ENCODE measurements at regions not wholly inside any gene's neighbourhood (a gene's known extent, or its start where the extent isn't known, plus 50 kb on each side); places are given as distances from the start of the nearest gene placed in this dataset.

DNA sequence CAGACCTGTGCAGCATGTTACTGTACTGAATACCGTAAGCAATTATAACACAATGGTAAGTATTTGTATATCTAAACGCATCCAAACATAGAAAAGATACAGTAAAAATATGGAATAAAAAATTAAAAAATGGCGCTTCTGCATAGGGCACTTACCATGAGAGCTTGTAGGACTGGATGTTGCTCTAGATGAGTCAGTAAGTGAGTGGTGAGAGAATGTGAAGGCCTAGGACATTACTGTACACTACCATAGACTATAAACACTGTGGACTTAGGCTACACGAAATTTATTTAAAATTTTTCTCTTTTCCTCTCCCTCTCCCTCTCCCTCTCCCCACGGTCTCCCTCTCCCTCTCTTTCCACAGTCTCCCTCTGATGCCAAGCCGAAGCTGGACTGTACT, 194.5 kb upstream of the CDKN3 start:
- Histone ChIP-seq H3K27me3 (no peaks in the 10 kb centered on the region), H3K9me3 (no peaks in the 10 kb centered on the region), H3K27ac (no peak overlapping the region), H3K36me3 (no peaks in the 10 kb centered on the region), H3K4me1 (no peaks in the 10 kb centered on the region), H3K4me3 (no peak overlapping the region)
- intact Hi-C loops (cut with DNase I; ENCODE audit: low total_unique reads): no loop called here
- no peak for TF ChIP-seq POLR2A (IDR thresholded peaks at IDR 0.05)
- no peak for TF ChIP-seq CTCF (IDR thresholded peaks at IDR 0.05)
- TF ChIP-seq POLR2AphosphoS5 (IDR thresholded peaks at IDR 0.05): no peak
- no peak for DNase-seq (ENCODE audit: low spot score in 2 of 2)

DNA sequence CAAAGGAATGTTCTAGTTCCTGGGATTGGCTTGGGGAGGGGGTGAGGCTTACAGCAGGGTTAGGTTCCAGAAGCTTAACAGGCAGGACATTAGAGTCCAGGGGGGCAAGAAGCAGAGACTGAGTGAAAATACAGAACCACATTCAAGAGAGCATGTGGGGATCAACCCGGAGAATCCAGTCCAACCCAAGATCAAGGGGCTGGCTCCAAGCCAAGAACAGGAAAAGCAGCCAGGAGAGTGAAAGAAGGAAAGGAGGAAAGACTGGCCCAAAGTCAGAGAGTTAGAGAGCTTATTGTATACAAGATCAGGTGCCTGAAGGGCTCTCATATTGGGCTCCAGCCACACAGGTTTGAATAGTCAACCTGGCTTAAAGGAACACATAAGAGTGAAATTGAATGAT, 190.3 kb upstream of the CDKN3 start:
- TF ChIP-seq POLR2A (IDR thresholded peaks at IDR 0.05): no peak
- no peaks in the 10 kb centered on the region for H3K4me1 ChIP-seq
- H3K36me3 ChIP-seq: no peaks in the 10 kb centered on the region
- no peaks in the 10 kb centered on the region for H3K27me3 ChIP-seq
- H3K27ac ChIP-seq: no peak overlapping the region
- no peak overlapping the region for H3K4me3 ChIP-seq
- DNase-seq (ENCODE audit: low spot score in 2 of 2): no peak
- no peaks in the 10 kb centered on the region for H3K9me3 ChIP-seq
- intact Hi-C loops (cut with DNase I; ENCODE audit: low total_unique reads): no loop called here

DNA sequence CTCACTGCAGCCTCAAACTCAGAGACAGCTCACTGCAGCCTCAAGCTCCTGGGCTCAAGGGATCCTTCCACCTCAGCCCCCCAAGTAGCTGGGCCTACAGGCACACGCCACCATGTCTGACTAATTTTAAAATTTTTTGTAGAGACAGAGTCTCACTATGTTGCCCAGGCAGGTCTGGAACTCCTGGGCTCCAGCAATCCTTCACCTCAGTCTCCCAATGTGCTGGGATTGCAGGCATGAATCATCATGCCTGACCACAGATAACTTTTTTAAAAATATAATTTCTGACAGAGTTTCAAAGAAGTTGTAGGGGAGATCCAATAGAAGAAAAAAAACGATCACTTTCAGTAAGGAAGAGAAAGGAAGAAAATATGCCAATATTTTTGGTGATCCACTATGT, 189.7 kb upstream of the CDKN3 start:
- no peak for DNase-seq (ENCODE audit: low spot score in 2 of 2)
- TF ChIP-seq POLR2A (IDR thresholded peaks at IDR 0.05) (no peak), POLR2AphosphoS5 (IDR thresholded peaks at IDR 0.05) (no peak)
- H3K9me3 ChIP-seq: no peaks in the 10 kb centered on the region
- intact Hi-C loops (cut with DNase I; ENCODE audit: low total_unique reads): no loop called here
- no peaks in the 10 kb centered on the region for H3K27me3 ChIP-seq
- no peaks in the 10 kb centered on the region for H3K4me1 ChIP-seq
- no peak overlapping the region for H3K27ac ChIP-seq
- no peaks in the 10 kb centered on the region for H3K36me3 ChIP-seq
- H3K4me3 ChIP-seq: no peak overlapping the region

DNA sequence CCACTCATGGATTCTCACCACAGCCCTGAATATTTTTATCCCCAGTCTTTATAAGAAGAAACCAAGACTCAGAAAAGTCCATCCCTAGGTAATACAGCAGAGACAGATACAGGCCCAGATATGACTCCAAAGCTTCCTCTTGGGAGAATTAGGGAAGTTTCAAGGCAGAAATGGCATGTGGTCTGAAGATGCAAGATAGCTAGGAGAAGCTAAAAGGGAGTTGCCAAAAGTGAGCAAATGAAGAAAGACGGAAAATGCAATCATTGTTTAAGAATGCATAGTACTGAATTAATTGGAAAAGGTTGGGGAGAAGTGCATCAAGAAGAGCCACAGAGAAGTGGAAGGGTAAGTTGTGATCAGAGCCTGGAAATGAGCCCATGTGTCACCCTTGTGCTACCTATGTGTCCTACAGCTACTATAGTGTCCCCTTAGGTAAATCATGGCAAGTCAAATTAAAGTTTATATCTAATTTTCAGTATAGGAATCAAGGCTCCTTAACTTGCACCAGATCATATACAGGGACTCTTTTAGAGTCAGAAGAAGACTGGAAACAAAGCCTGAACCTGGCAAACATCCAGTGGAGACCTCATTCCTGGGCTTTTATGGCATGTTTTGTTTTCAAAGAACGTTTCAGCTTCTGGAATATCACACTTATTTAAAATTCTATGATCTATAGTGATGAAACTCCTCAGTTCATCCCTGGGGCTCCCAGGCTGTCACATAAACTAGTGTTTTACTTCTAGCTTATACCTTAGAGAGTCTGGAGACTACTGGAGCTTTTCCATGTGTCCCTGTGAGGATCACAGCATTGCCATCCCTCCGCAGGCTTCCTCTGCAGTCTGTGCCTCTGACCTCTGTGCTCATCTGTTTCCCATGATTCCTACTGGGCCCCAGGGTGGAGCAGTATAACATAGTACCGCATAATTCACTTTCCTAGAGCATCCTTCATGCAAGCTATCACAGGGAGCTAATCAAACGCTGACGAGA, 189.0 kb upstream of the CDKN3 start:
- no peak overlapping the region for H3K4me3 ChIP-seq
- no peak for DNase-seq (ENCODE audit: low spot score in 2 of 2)
- H3K36me3 ChIP-seq: no peaks in the 10 kb centered on the region
- H3K9me3 ChIP-seq: no peaks in the 10 kb centered on the region
- TF ChIP-seq POLR2A (IDR thresholded peaks at IDR 0.05) (no peak), CTCF (IDR thresholded peaks at IDR 0.05) (no peak), POLR2AphosphoS5 (IDR thresholded peaks at IDR 0.05) (no peak)
- intact Hi-C loops (cut with DNase I; ENCODE audit: low total_unique reads): no loop called here
- no peak overlapping the region for H3K27ac ChIP-seq
- H3K4me1 ChIP-seq: no peaks in the 10 kb centered on the region
- no peaks in the 10 kb centered on the region for H3K27me3 ChIP-seq

- DNase-seq (ENCODE audit: low spot score in 2 of 2): no peak
- no peak overlapping the region for H3K4me3 ChIP-seq
These were observed 188.1 kb upstream of the CDKN3 start for GRCh38 chr14:54208751-54209150.

DNA sequence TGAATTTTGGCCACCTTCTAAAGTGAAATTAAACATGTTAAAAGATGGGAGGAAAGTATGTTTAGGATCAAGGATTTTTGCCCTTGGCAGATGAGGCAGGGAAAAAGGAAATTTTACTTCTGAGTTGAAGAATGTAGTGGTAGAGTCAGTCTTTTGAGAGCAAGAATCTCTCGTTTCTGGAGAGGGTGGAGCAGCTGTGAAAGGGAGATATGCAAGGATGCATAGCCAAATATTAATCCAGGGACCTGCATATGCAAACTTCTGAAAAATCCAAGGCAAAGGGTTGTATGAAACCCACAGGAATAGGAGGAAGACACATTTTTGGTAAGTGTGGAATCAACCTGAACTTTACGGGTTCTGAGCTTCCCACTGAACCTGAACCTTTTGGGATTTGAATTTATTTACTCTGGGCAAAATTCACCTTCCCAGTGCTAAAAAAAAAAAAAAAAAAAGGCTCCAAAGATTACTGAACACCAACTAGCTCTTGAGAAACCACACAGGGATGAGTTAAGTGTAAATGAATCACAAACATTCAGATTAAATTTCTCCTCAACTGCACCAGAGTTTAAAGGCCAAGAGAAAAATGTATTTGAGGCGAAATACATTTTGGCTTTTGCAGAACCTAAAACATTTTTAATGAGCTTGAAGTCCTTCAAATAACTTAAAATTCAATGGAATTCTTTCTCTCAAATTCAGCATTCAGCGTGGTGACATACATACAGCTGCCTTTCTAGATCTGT, 187.1 kb upstream of the CDKN3 start:
- Histone ChIP-seq H3K27ac (no peak overlapping the region), H3K9me3 (no peaks in the 10 kb centered on the region), H3K27me3 (no peaks in the 10 kb centered on the region), H3K4me3 (no peak overlapping the region), H3K36me3 (no peaks in the 10 kb centered on the region), H3K4me1 (no peaks in the 10 kb centered on the region)
- DNase-seq (ENCODE audit: low spot score in 2 of 2): no peak
- TF ChIP-seq POLR2AphosphoS5 (IDR thresholded peaks at IDR 0.05): no peak
- no peak for TF ChIP-seq CTCF (IDR thresholded peaks at IDR 0.05)
- TF ChIP-seq POLR2A (IDR thresholded peaks at IDR 0.05): no peak
- intact Hi-C loops (cut with DNase I; ENCODE audit: low total_unique reads): no loop called here

More at GRCh38 chr14:54208751-54209150, 188.1 kb upstream of the CDKN3 start:
- TF ChIP-seq POLR2AphosphoS5 (IDR thresholded peaks at IDR 0.05) (no peak), POLR2A (IDR thresholded peaks at IDR 0.05) (no peak)
- intact Hi-C loops (cut with DNase I; ENCODE audit: low total_unique reads): no loop called here
- H3K4me1 ChIP-seq: no peaks in the 10 kb centered on the region
- no peak overlapping the region for H3K27ac ChIP-seq
- no peaks in the 10 kb centered on the region for H3K9me3 ChIP-seq
- H3K27me3 ChIP-seq: no peaks in the 10 kb centered on the region
- no peaks in the 10 kb centered on the region for H3K36me3 ChIP-seq
